HCT116 (cell line): ENCODE measurements at regions not wholly inside any gene's neighbourhood (a gene's known extent, or its start where the extent isn't known, plus 50 kb on each side); places are given as distances from the start of the nearest gene placed in this dataset.

Experiments used
- ATAC-seq: fragments of 200-7000 bp; cut with Tn5 transposase; 2 replicates; pipeline ENCODE4 v1.9.1; 2020; ENCODE audit warnings: mild to moderate bottlenecking, moderate library complexity
- BruUV-seq: library from RNA; stranded (reverse); fragments of 400-500 nt; replicated peaks from 2 replicates; lab custom pipeline; 2021; lab: Mats Ljungman, UMichigan
- CTCF ChIA-PET: fragments of 300-600 bp; sonication (Branson Sonifier 250); formaldehyde crosslinking; loops from one replicate; lab custom pipeline; 2021; ENCODE audit warnings: antibody characterized with exemption; lab: Charles Lee
- POLR2A ChIA-PET: fragments of 300-600, 350-600 bp; sonication (Branson Sonifier 250); formaldehyde crosslinking; loops from one replicate; lab custom pipeline; 2021; ENCODE audit warnings: antibody characterized with exemption; lab: Charles Lee
- RAD21 ChIA-PET, 2 experiments: fragments of 300-600 bp; sonication (Branson Sonifier 250); formaldehyde crosslinking; loops; one replicate each; lab custom pipeline; 2023; ENCODE audit warnings: low total read pairs in 2 of 2; ENCODE audit not compliant: uncharacterized antibody in 2 of 2, unreplicated experiment in 2 of 2, low non-redundant PET in 1 of 2; lab: Charles Lee
- DNase-seq: peaks from one replicate; pipeline ENCODE4 v3.0.0-alpha.2; 2010; ENCODE audit warnings: low read depth, low spot score
- H2AFZ ChIP-seq: fragments of 200-600 bp; shearing (Covaris generic), sonication (generic); 2 replicates; pipeline ENCODE4 v1.6.1; 2017; ENCODE audit warnings: low read depth, mixed run types, mixed read lengths, antibody characterized with exemption, low read length; ENCODE audit not compliant: poor library complexity, severe bottlenecking
- H3K27ac ChIP-seq: 2 replicates; pipeline ENCODE4 v1.5.1; 2012; ENCODE audit warnings: low read depth, low read length
- H3K27me3 ChIP-seq: fragments of 200-600 bp; sonication (generic); 2 replicates; pipeline ENCODE4 v1.6.1; 2016; ENCODE audit warnings: mixed run types, low read length, mixed read lengths; ENCODE audit not compliant: insufficient read depth
- H3K36me3 ChIP-seq, 2 experiments: fragments of 200-500 bp in 1 of 2; fragments of 200-600 bp in 1 of 2; sonication (Bioruptor generic) in 1 of 2; sonication (generic) in 1 of 2; 2 replicates each; pipeline versions ENCODE4 v1.5.1 to v1.6.1; 2014 to 2016; ENCODE audit warnings: low read length in 2 of 2, inconsistent platforms in 1 of 2, mixed read lengths in 1 of 2, mixed run types in 1 of 2; ENCODE audit not compliant: insufficient read depth in 2 of 2, control insufficient read depth in 1 of 2
- H3K4me1 ChIP-seq, 2 experiments: fragments of 200-600 bp in 1 of 2; sonication (generic) in 1 of 2; 2 replicates each; pipeline versions ENCODE4 v1.5.1 to v1.6.1; 2012 to 2017; ENCODE audit warnings: low read length in 2 of 2, inconsistent platforms in 1 of 2, mild to moderate bottlenecking in 1 of 2, mixed read lengths in 1 of 2, mixed run types in 1 of 2, moderate library complexity in 1 of 2; ENCODE audit not compliant: insufficient read depth in 2 of 2, control insufficient read depth in 1 of 2
- H3K4me2 ChIP-seq: fragments of 200-600 bp; sonication (generic); 2 replicates; pipeline ENCODE4 v1.6.1; 2017; ENCODE audit warnings: mixed run types, low read length, mixed read lengths
- H3K4me3 ChIP-seq, 2 experiments: fragments of 200-600 bp in 1 of 2; sonication (generic) in 1 of 2; replicated peaks in 1 of 2; 2 replicates each; pipeline ENCODE4 v1.5.1; 2011 to 2016; ENCODE audit warnings: low read length in 2 of 2, control low read depth in 1 of 2, low read depth in 1 of 2, mild to moderate bottlenecking in 1 of 2, mixed read lengths in 1 of 2, mixed run types in 1 of 2
- H3K79me2 ChIP-seq: fragments of 200-600 bp; sonication (generic); 2 replicates; pipeline ENCODE4 v1.6.1; 2017; ENCODE audit warnings: mild to moderate bottlenecking, mixed run types, low read length, moderate library complexity, mixed read lengths; ENCODE audit not compliant: insufficient read depth
- H3K9ac ChIP-seq: fragments of 200-600 bp; sonication (generic); 2 replicates; pipeline ENCODE4 v1.6.1; 2016; ENCODE audit warnings: low read length, mixed read lengths
- H3K9me2 ChIP-seq: fragments of 200-600 bp; sonication (generic), shearing (Covaris generic); 2 replicates; pipeline ENCODE4 v1.6.1; 2017; ENCODE audit warnings: mixed run types, mild to moderate bottlenecking, moderate library complexity; ENCODE audit not compliant: insufficient read depth
- H3K9me3 ChIP-seq, 2 experiments: fragments of 200-500 bp in 1 of 2; fragments of 200-600 bp in 1 of 2; sonication (Bioruptor generic) in 1 of 2; sonication (generic) in 1 of 2; 2 replicates each; pipeline ENCODE4 v1.6.1; 2014 to 2017; ENCODE audit warnings: low read length in 2 of 2, mixed read lengths in 2 of 2, inconsistent platforms in 1 of 2, low read depth in 1 of 2, mild to moderate bottlenecking in 1 of 2, mixed run types in 1 of 2, moderate library complexity in 1 of 2; ENCODE audit not compliant: control insufficient read depth in 1 of 2, insufficient read depth in 1 of 2
- H4K20me1 ChIP-seq: fragments of 200-600 bp; sonication (generic), shearing (Covaris generic); 2 replicates; pipeline ENCODE4 v1.6.1; 2017; ENCODE audit warnings: mixed run types, mild to moderate bottlenecking, moderate library complexity; ENCODE audit not compliant: insufficient read depth
- CBX3 ChIP-seq: IDR thresholded peaks from 2 replicates; pipeline ENCODE4 v1.6.1; 2012; ENCODE audit warnings: low read depth
- CEBPB ChIP-seq: IDR thresholded peaks from 2 replicates; pipeline ENCODE4 v1.6.1; 2012; ENCODE audit warnings: low read depth
- EGR1 ChIP-seq: IDR thresholded peaks from 2 replicates; pipeline ENCODE4 v1.6.1; 2012; ENCODE audit warnings: low read depth
- ELF1 ChIP-seq: IDR thresholded peaks from 2 replicates; pipeline ENCODE4 v1.6.1; 2012; ENCODE audit warnings: low read depth, borderline replicate concordance
- EZH2 ChIP-seq: fragments of 200-600 bp; sonication (generic); IDR thresholded peaks from 2 replicates; pipeline ENCODE4 v1.6.1; 2017; ENCODE audit warnings: antibody characterized with exemption, mixed run types
- EZH2phosphoT487 ChIP-seq: fragments of 200-600 bp; IDR thresholded peaks from 2 replicates; pipeline ENCODE4 v1.6.1; 2018; ENCODE audit warnings: antibody characterized with exemption, borderline replicate concordance
- FOSL1 ChIP-seq: IDR thresholded peaks from 2 replicates; pipeline ENCODE4 v1.6.1; 2012; ENCODE audit warnings: low read depth
- JUND ChIP-seq: IDR thresholded peaks from 2 replicates; pipeline ENCODE4 v1.6.1; 2012
- POLR2A ChIP-seq: IDR thresholded peaks from 2 replicates; pipeline ENCODE4 v1.7.0; 2011; ENCODE audit warnings: borderline replicate concordance; ENCODE audit not compliant: insufficient read depth, insufficient read length; ENCODE audit errors: extremely low read depth
- POLR2AphosphoS5 ChIP-seq: IDR thresholded peaks from 2 replicates; pipeline ENCODE4 v1.6.1; 2011; ENCODE audit warnings: mild to moderate bottlenecking, low read depth, low read length, moderate library complexity
- SIN3A ChIP-seq: IDR thresholded peaks from 2 replicates; pipeline ENCODE4 v1.6.1; 2012; ENCODE audit warnings: low read depth
- SRF ChIP-seq: IDR thresholded peaks from 2 replicates; pipeline ENCODE4 v1.6.1; 2012; ENCODE audit warnings: low read depth
- TCF7L2 ChIP-seq: IDR thresholded peaks from 2 replicates; pipeline ENCODE4 v1.7.0; 2011; ENCODE audit warnings: borderline replicate concordance, inconsistent platforms; ENCODE audit not compliant: insufficient read depth, insufficient read length; ENCODE audit errors: extremely low read depth
- YY1 ChIP-seq: IDR thresholded peaks from 2 replicates; pipeline ENCODE4 v1.6.1; 2011; ENCODE audit warnings: low read length, low read depth, moderate library complexity, mild to moderate bottlenecking; ENCODE audit not compliant: insufficient replicate concordance; ENCODE audit errors: extremely low read depth
- ZFX ChIP-seq: fragments of 450-650 bp; IDR thresholded peaks from 2 replicates; pipeline ENCODE4 v1.6.1; 2017
- ZNF274 ChIP-seq: fragments of 200-500 bp; sonication (Bioruptor generic); IDR thresholded peaks from 2 replicates; pipeline ENCODE4 v1.6.1; 2014; ENCODE audit warnings: mild to moderate bottlenecking, low read depth, low read length, inconsistent platforms
- intact Hi-C: fragments of 100-400 bp; cut with micrococcal nuclease; formaldehyde crosslinking; loops from 2 replicates; pipeline ENCODE4 v1.10.0; 2022
- TF ChIP-seq, protein P1 (sequence below): IDR thresholded peaks from 2 replicates; pipeline ENCODE4 v1.6.1; 2012
- TF ChIP-seq, protein P2 (sequence below): IDR thresholded peaks from 2 replicates; pipeline ENCODE4 v1.6.1; 2012
- TF ChIP-seq, protein P3 (sequence below), 3 experiments: fragments of 200-600 bp in 1 of 3; sonication (generic) in 1 of 3; IDR thresholded peaks in 2 of 3; conservative IDR thresholded peaks in 1 of 3; 2 replicates each; pipeline ENCODE4 v1.5.1; 2012 to 2017; ENCODE audit warnings: low read depth in 2 of 3, low read length in 2 of 3, antibody characterized with exemption in 1 of 3, borderline replicate concordance in 1 of 3, control low read depth in 1 of 3, mild to moderate bottlenecking in 1 of 3, mixed read lengths in 1 of 3, mixed run types in 1 of 3, moderate library complexity in 1 of 3; ENCODE audit not compliant: insufficient read depth in 1 of 3

DNA sequence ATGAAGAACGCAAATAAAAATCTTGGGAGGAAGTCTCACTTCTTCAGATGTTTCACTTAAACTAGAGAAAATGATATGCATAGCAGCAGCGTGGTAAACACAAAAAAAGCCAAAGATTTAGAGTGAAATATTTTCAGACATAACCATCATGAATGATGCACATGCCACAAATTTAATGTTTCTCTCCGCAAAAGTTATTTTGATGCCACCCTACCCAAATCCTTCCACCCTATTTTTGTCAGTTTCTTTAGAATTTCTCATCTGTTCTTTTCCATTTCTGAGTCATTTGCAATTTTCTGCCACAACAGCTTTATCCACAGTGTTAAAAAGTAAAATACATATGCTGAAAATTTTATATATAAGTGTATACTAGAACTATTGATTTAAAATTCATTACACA is 1663.7 kb upstream of the ADGRL3 start:
- H3K9me2 ChIP-seq: no peaks in the 10 kb centered on the region
- no peak overlapping the region for H3K9ac ChIP-seq
- no peaks in the 10 kb centered on the region for H3K27me3 ChIP-seq
- ChIA-PET RAD21 (no interaction called here), POLR2A (no interaction called here), CTCF (no interaction called here)
- no peaks in the 10 kb centered on the region for H4K20me1 ChIP-seq
- H2AFZ ChIP-seq: no peak overlapping the region
- H3K4me2 ChIP-seq: no peak overlapping the region
- no peaks in the 10 kb centered on the region for H3K79me2 ChIP-seq
- no peaks in the 10 kb centered on the region for H3K36me3 ChIP-seq
- TF ChIP-seq ELF1: no peak
- no peak for TF ChIP-seq JUND
- no peak for TF ChIP-seq POLR2AphosphoS5
- TF ChIP-seq ZFX: no peak
- no peak for TF ChIP-seq POLR2A
- TF ChIP-seq FOSL1: no peak
- TF ChIP-seq, protein P1, sequence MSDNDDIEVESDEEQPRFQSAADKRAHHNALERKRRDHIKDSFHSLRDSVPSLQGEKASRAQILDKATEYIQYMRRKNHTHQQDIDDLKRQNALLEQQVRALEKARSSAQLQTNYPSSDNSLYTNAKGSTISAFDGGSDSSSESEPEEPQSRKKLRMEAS: no peak
- TF ChIP-seq CEBPB: no peak
- no peak for TF ChIP-seq SIN3A
- TF ChIP-seq YY1: no peak
- no peak for TF ChIP-seq EZH2phosphoT487
- TF ChIP-seq ZNF274: no peak
- TF ChIP-seq, protein P2, sequence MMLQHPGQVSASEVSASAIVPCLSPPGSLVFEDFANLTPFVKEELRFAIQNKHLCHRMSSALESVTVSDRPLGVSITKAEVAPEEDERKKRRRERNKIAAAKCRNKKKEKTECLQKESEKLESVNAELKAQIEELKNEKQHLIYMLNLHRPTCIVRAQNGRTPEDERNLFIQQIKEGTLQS: no peak
- TF ChIP-seq, protein P3, sequence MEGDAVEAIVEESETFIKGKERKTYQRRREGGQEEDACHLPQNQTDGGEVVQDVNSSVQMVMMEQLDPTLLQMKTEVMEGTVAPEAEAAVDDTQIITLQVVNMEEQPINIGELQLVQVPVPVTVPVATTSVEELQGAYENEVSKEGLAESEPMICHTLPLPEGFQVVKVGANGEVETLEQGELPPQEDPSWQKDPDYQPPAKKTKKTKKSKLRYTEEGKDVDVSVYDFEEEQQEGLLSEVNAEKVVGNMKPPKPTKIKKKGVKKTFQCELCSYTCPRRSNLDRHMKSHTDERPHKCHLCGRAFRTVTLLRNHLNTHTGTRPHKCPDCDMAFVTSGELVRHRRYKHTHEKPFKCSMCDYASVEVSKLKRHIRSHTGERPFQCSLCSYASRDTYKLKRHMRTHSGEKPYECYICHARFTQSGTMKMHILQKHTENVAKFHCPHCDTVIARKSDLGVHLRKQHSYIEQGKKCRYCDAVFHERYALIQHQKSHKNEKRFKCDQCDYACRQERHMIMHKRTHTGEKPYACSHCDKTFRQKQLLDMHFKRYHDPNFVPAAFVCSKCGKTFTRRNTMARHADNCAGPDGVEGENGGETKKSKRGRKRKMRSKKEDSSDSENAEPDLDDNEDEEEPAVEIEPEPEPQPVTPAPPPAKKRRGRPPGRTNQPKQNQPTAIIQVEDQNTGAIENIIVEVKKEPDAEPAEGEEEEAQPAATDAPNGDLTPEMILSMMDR (IDR thresholded peaks at IDR 0.05 in 2 of 3, conservative IDR thresholded peaks at IDR 0.05 in 1 of 3; ENCODE audit: borderline replicate concordance in 1 of 3, insufficient read depth in 1 of 3, low read depth in 2 of 3, low read length in 2 of 3): no peak
- TF ChIP-seq CBX3: no peak
- TF ChIP-seq EZH2: no peak
- TF ChIP-seq SRF: no peak
- TF ChIP-seq TCF7L2: no peak
- TF ChIP-seq EGR1: no peak
- DNase-seq (no peak), ATAC-seq (no peak)
- H3K4me1 ChIP-seq: no peaks in the 10 kb centered on the region
- H3K4me3 ChIP-seq: no peak overlapping the region
- no peak overlapping the region for H3K27ac ChIP-seq
- intact Hi-C loops: no loop called here
- no TSS peak for BruUV-seq
- H3K9me3 ChIP-seq: peaks cover 6 to 17% of the 10 kb centered on the region in 2 experiments; a peak in 2 of 4 replicates
